ENCODE measurements at regions not wholly inside any gene's neighbourhood (a gene's known extent, or its start where the extent isn't known, plus 50 kb on each side); places are given as distances from the start of the nearest gene placed in this dataset.

- TF ChIP-seq CTCF (IDR thresholded peaks at IDR 0.05), result no peak
- Mint-ChIP-seq H3K4me1 (ENCODE audit: low read depth) (no peaks in the 10 kb centered on the region), H3K9me3 (peaks cover 44% of the 10 kb centered on the region), H3K27me3 (ENCODE audit: insufficient read depth) (peaks cover 1% of the 10 kb centered on the region), H3K4me3 (no peak overlapping the region), H3K36me3 (ENCODE audit: low read depth) (no peaks in the 10 kb centered on the region; the same call in 1 of the 2 replicates), H3K27ac (no peak overlapping the region)
- no peak for DNase-seq
These were observed 398.5 kb downstream of the FSCB start for GRCh38 chr14:44108601-44109000.

GRCh38 chr14:44107156-44107555, 399.9 kb downstream of the FSCB start:
- Mint-ChIP-seq H3K27me3 (ENCODE audit: insufficient read depth) (peaks cover 1% of the 10 kb centered on the region), H3K4me1 (ENCODE audit: low read depth) (no peaks in the 10 kb centered on the region), H3K36me3 (ENCODE audit: low read depth) (no peaks in the 10 kb centered on the region; the same call in 1 of the 2 replicates), H3K9me3 (peaks cover 45% of the 10 kb centered on the region), H3K27ac (no peak overlapping the region), H3K4me3 (no peak overlapping the region)
- no peak for DNase-seq
- no peak for TF ChIP-seq CTCF (IDR thresholded peaks at IDR 0.05)

- Mint-ChIP-seq H3K4me1 (ENCODE audit: low read depth) (no peaks in the 10 kb centered on the region), H3K4me3 (no peak overlapping the region), H3K9me3 (peaks cover 50% of the 10 kb centered on the region), H3K27ac (no peak overlapping the region), H3K27me3 (ENCODE audit: insufficient read depth) (no peaks in the 10 kb centered on the region), H3K36me3 (ENCODE audit: low read depth) (no peaks in the 10 kb centered on the region)
- no peak for TF ChIP-seq CTCF (IDR thresholded peaks at IDR 0.05)
- no peak for DNase-seq
These were observed 407.2 kb downstream of the FSCB start for GRCh38 chr14:44099743-44100488.

- Mint-ChIP-seq H3K4me1 (ENCODE audit: low read depth) (no peaks in the 10 kb centered on the region), H3K27ac (no peak overlapping the region), H3K27me3 (ENCODE audit: insufficient read depth) (no peaks in the 10 kb centered on the region), H3K36me3 (ENCODE audit: low read depth) (no peaks in the 10 kb centered on the region), H3K4me3 (no peak overlapping the region), H3K9me3 (peaks cover 41% of the 10 kb centered on the region)
- DNase-seq, result no peak
- no peak for TF ChIP-seq CTCF (IDR thresholded peaks at IDR 0.05)
These were observed 425.9 kb downstream of the FSCB start for GRCh38 chr14:44081146-44081545.

- Mint-ChIP-seq H3K9me3 (peaks cover 24% of the 10 kb centered on the region), H3K27ac (no peak overlapping the region), H3K4me1 (ENCODE audit: low read depth) (no peaks in the 10 kb centered on the region), H3K27me3 (ENCODE audit: insufficient read depth) (no peaks in the 10 kb centered on the region), H3K36me3 (ENCODE audit: low read depth) (no peaks in the 10 kb centered on the region; the same call in 1 of the 2 replicates), H3K4me3 (no peak overlapping the region)
- no peak for DNase-seq
- TF ChIP-seq CTCF (IDR thresholded peaks at IDR 0.05), result no peak
These were observed 437.0 kb downstream of the FSCB start for GRCh38 chr14:44070046-44070445.

Data from HFFc6 (cell line).